SK-N-SH (cell line): ENCODE measurements at regions not wholly inside any gene's neighbourhood (a gene's known extent, or its start where the extent isn't known, plus 50 kb on each side); places are given as distances from the start of the nearest gene placed in this dataset.

Experiments
- CTCF ChIA-PET: fragments of 300-600, 350-600 bp; formaldehyde crosslinking; extraction: SDS; loops from one replicate; lab custom pipeline; 2021; lab: Yijun Ruan, JAX
- POLR2A ChIA-PET: fragments of 350-600 bp; sonication (Branson Sonifier 250); formaldehyde crosslinking; extraction: SDS; loops from one replicate; lab custom pipeline; 2020; ENCODE audit warnings: antibody characterized with exemption, inconsistent platforms; lab: Yijun Ruan, JAX
- DNase-seq: peaks from one replicate; pipeline ENCODE4 v3.0.0; 2012
- H2AFZ ChIP-seq: fragments of 200-600 bp; sonication (generic); 2 replicates; pipeline ENCODE4 v1.8.1; 2016; ENCODE audit warnings: antibody characterized with exemption, mild to moderate bottlenecking, low read depth
- H3F3A ChIP-seq: fragments of 200-600 bp; sonication (generic); replicated peaks from 2 replicates; pipeline ENCODE3; 2016; ENCODE audit warnings: antibody characterized with exemption, mild to moderate bottlenecking; ENCODE audit not compliant: insufficient read depth
- H3K27ac ChIP-seq, 2 experiments: fragments of 200-500 bp in 1 of 2; fragments of 200-600 bp in 1 of 2; sonication (Bioruptor generic) in 1 of 2; sonication (generic), shearing (Covaris generic) in 1 of 2; 2 replicates each; pipeline versions ENCODE4 v1.5.1 to v1.6.1; 2014 to 2016; ENCODE audit warnings: low read depth in 2 of 2, inconsistent platforms in 1 of 2, low read length in 1 of 2, mild to moderate bottlenecking in 1 of 2, mixed read lengths in 1 of 2
- H3K27me3 ChIP-seq: fragments of 200-600 bp; sonication (generic), shearing (Covaris generic); 2 replicates; pipeline ENCODE4 v1.6.1; 2016; ENCODE audit warnings: mixed run types; ENCODE audit not compliant: insufficient read depth
- H3K36me3 ChIP-seq, 2 experiments: fragments of 200-500 bp in 1 of 2; fragments of 200-600 bp in 1 of 2; sonication (Bioruptor generic) in 1 of 2; sonication (generic) in 1 of 2; replicated peaks in 1 of 2; 2 replicates each; pipeline versions ENCODE3 to v1.5.1; 2014 to 2016; ENCODE audit warnings: low read length in 1 of 2, mild to moderate bottlenecking in 1 of 2; ENCODE audit not compliant: insufficient read depth in 2 of 2, control insufficient read depth in 1 of 2
- H3K4me1 ChIP-seq, 2 experiments: fragments of 200-500 bp in 1 of 2; fragments of 200-600 bp in 1 of 2; sonication (Bioruptor generic) in 1 of 2; sonication (generic), shearing (Covaris generic) in 1 of 2; 2 replicates each; pipeline versions ENCODE4 v1.5.1 to v1.6.1; 2014 to 2016; ENCODE audit warnings: low read depth in 1 of 2, low read length in 1 of 2, mixed run types in 1 of 2; ENCODE audit not compliant: insufficient read depth in 2 of 2, control insufficient read depth in 1 of 2
- H3K4me2 ChIP-seq: fragments of 200-600 bp; sonication (generic), shearing (Covaris generic); 2 replicates; pipeline ENCODE4 v1.6.1; 2017; ENCODE audit warnings: mixed run types
- H3K4me3 ChIP-seq, 2 experiments: fragments of 200-500 bp in 1 of 2; fragments of 200-600 bp in 1 of 2; sonication (Bioruptor generic) in 1 of 2; sonication (generic), shearing (Covaris generic) in 1 of 2; 2 replicates each; pipeline versions ENCODE4 v1.5.1 to v1.8.1; 2014 to 2016; ENCODE audit warnings: low read depth in 2 of 2, inconsistent platforms in 1 of 2, low read length in 1 of 2, mild to moderate bottlenecking in 1 of 2, mixed read lengths in 1 of 2, moderate library complexity in 1 of 2
- H3K79me2 ChIP-seq: fragments of 200-600 bp; sonication (generic); 2 replicates; pipeline ENCODE4 v1.8.1; 2017; ENCODE audit warnings: mild to moderate bottlenecking; ENCODE audit not compliant: insufficient read depth
- H3K9ac ChIP-seq: fragments of 200-600 bp; sonication (generic); 2 replicates; pipeline ENCODE4 v1.6.1; 2017; ENCODE audit warnings: mixed run types
- H3K9me2 ChIP-seq: fragments of 200-600 bp; sonication (generic); 2 replicates; pipeline ENCODE4 v1.6.1; 2017; ENCODE audit warnings: mixed run types
- H3K9me3 ChIP-seq: fragments of 200-600 bp; sonication (generic); 2 replicates; pipeline ENCODE4 v1.6.1; 2017; ENCODE audit warnings: mixed run types, mild to moderate bottlenecking, moderate library complexity
- H4K20me1 ChIP-seq: fragments of 200-600 bp; sonication (generic); 2 replicates; pipeline ENCODE4 v1.6.1; 2017; ENCODE audit warnings: mild to moderate bottlenecking, mixed run types; ENCODE audit not compliant: insufficient read depth
- CHD2 ChIP-seq: fragments of 150-350 bp; IDR thresholded peaks from 2 replicates; pipeline ENCODE4 v1.6.1; 2018; ENCODE audit warnings: low read length; ENCODE audit not compliant: partially characterized antibody
- ELF1 ChIP-seq: IDR thresholded peaks from 2 replicates; pipeline ENCODE4 v1.4.0; 2012
- EP300 ChIP-seq, 2 experiments: IDR thresholded peaks; 2 replicates each; pipeline versions ENCODE4 v1.4.0 to v1.6.1; 2012; ENCODE audit warnings: borderline replicate concordance in 1 of 2, low read depth in 1 of 2, low read length in 1 of 2
- FOSL2 ChIP-seq: IDR thresholded peaks from 2 replicates; pipeline ENCODE4 v1.4.0; 2012; ENCODE audit warnings: low read depth, mild to moderate bottlenecking, moderate library complexity, borderline replicate concordance
- FOXM1 ChIP-seq: IDR thresholded peaks from 2 replicates; pipeline ENCODE4 v1.4.0; 2012; ENCODE audit warnings: low read depth, mild to moderate bottlenecking
- GABPA ChIP-seq: IDR thresholded peaks from 2 replicates; pipeline ENCODE4 v1.4.0; 2012; ENCODE audit warnings: low read depth, mild to moderate bottlenecking
- NFIC ChIP-seq: IDR thresholded peaks from 2 replicates; pipeline ENCODE4 v1.4.0; 2012; ENCODE audit warnings: borderline replicate concordance
- NRF1 ChIP-seq: IDR thresholded peaks from 2 replicates; pipeline ENCODE4 v1.6.1; 2012; ENCODE audit warnings: low read depth, mild to moderate bottlenecking, low read length
- POLR2AphosphoS5 ChIP-seq: IDR thresholded peaks from 2 replicates; pipeline ENCODE4 v1.6.1; 2012; ENCODE audit warnings: low read depth, low read length
- RAD21 ChIP-seq: IDR thresholded peaks from 2 replicates; pipeline ENCODE4 v1.6.1; 2012; ENCODE audit warnings: mild to moderate bottlenecking, low read length
- RCOR1 ChIP-seq: fragments of 150-350 bp; IDR thresholded peaks from 2 replicates; pipeline ENCODE4 v1.6.1; 2017; ENCODE audit warnings: antibody characterized with exemption, low read length
- RXRA ChIP-seq: IDR thresholded peaks from 2 replicates; pipeline ENCODE4 v1.4.0; 2012; ENCODE audit warnings: low read depth, mild to moderate bottlenecking, borderline replicate concordance
- TAF1 ChIP-seq: IDR thresholded peaks from 2 replicates; pipeline ENCODE4 v1.6.1; 2012; ENCODE audit warnings: low read depth, mild to moderate bottlenecking, low read length, moderate library complexity, borderline replicate concordance
- TCF12 ChIP-seq: IDR thresholded peaks from 2 replicates; pipeline ENCODE4 v1.4.0; 2012
- TEAD4 ChIP-seq: IDR thresholded peaks from 2 replicates; pipeline ENCODE4 v1.4.0; 2012; ENCODE audit warnings: mild to moderate bottlenecking, borderline replicate concordance; ENCODE audit not compliant: insufficient read depth
- TF ChIP-seq, protein P1 (sequence below): IDR thresholded peaks from 2 replicates; pipeline ENCODE4 v1.4.0; 2012; ENCODE audit warnings: low read depth, borderline replicate concordance
- TF ChIP-seq, protein P2 (sequence below): IDR thresholded peaks from 2 replicates; pipeline ENCODE4; 2012
- TF ChIP-seq, protein P3 (sequence below): IDR thresholded peaks from 2 replicates; pipeline ENCODE4 v1.4.0; 2012; ENCODE audit warnings: low read depth, borderline replicate concordance
- TF ChIP-seq, protein P4 (sequence below): IDR thresholded peaks from 2 replicates; pipeline ENCODE4 v1.6.1; 2012; ENCODE audit warnings: mild to moderate bottlenecking, low read depth, low read length, moderate library complexity
- TF ChIP-seq, protein P5 (sequence below): fragments of 150-350 bp; IDR thresholded peaks from 2 replicates; pipeline ENCODE4 v1.6.1; 2016; ENCODE audit warnings: mild to moderate bottlenecking, low read depth, low read length

DNA sequence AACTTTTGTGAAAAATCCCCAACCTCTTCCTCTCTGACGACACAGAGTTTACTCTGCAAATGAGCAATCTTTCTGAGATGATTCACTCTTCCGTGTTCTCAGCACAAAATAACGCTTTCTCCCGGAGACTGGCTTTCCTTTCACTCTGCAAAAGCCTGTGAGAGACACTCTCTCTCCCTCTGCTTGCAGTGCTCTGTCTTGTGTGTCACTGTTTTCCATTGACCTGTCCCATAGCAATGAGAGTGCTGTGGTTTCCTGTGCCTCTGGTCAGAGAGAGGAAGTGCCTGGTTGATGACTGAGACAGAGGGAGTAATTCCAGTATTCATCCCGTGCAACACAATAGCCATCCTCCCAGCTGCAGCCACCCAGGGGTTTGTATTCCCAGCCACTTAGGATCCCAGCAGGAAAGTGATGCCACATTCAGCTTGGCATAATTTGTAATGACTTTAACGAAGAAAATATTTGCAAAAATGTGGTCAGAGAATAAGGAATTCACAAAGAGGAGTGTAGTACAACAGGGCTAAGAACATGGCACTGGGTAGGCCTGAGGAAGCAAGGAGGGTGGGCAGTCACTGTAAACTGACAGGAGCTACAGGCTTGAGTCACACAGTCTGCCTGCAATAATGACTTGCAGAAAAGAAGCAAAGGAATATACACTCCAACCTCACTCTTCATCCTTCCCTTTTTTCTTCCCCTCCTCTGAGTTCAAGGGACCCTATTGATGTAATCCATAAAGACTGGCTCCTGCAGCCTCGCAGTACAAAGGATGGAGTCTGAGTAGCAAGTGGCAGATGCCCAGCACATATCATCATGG lies 463.5 kb upstream of the RGMB start (continued):
- TF ChIP-seq RXRA, result peak; percentile 84; the same call in 1 of the 2 replicates
- no peak for TF ChIP-seq CHD2
- TF ChIP-seq, protein P1, sequence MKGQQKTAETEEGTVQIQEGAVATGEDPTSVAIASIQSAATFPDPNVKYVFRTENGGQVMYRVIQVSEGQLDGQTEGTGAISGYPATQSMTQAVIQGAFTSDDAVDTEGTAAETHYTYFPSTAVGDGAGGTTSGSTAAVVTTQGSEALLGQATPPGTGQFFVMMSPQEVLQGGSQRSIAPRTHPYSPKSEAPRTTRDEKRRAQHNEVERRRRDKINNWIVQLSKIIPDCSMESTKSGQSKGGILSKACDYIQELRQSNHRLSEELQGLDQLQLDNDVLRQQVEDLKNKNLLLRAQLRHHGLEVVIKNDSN, result no peak
- TF ChIP-seq, protein P2, sequence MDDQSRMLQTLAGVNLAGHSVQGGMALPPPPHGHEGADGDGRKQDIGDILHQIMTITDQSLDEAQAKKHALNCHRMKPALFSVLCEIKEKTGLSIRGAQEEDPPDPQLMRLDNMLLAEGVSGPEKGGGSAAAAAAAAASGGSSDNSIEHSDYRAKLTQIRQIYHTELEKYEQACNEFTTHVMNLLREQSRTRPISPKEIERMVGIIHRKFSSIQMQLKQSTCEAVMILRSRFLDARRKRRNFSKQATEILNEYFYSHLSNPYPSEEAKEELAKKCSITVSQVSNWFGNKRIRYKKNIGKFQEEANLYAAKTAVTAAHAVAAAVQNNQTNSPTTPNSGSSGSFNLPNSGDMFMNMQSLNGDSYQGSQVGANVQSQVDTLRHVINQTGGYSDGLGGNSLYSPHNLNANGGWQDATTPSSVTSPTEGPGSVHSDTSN, result peak; percentile 90
- peak; percentile 73 for TF ChIP-seq GABPA
- TF ChIP-seq FOSL2, result peak; percentile 88; the same call in 1 of the 2 replicates
- no peak for TF ChIP-seq RCOR1
- peak; percentile 81 for TF ChIP-seq NFIC
- peak; percentile 63 for TF ChIP-seq FOXM1
- no peak for TF ChIP-seq NRF1
- TF ChIP-seq POLR2AphosphoS5, result peak; percentile 87

DNA sequence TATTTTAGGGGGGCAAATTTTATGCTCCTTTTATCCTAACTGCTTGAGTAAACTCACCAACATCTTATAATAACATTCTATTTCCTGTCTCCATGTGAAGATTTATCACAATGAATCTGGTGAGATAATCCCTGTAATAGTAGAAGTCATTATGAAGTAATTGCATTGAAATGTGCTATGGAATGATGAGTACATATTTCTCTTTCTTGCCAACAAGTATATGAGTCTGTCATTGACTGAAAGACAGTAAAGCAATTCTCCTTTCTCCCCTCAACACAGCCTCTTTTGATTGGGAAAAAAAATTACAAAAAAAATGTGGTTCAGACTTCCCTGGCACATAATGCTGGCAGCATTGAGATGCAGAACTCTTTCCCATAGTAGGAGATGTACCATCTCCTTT lies 459.2 kb upstream of the RGMB start:
- Histone ChIP-seq H3K4me1 (peaks cover 0 to 32% of the 10 kb centered on the region in 2 experiments; a peak in 3 of 4 replicates), H3K27me3 (no peaks in the 10 kb centered on the region), H3K4me3 (no peak overlapping the region), H3K27ac (peak overlapping the region in 1 of 2 experiments; percentile 100; a peak in 3 of 4 replicates), H3K9ac (peak overlapping the region; percentile 77), H3K9me3 (no peaks in the 10 kb centered on the region), H4K20me1 (no peaks in the 10 kb centered on the region), H3F3A (peaks cover 35% of the 10 kb centered on the region), H3K4me2 (peak overlapping the region; percentile 13; the same call in 1 of the 2 replicates), H2AFZ (no peak overlapping the region), H3K36me3 (no peaks in the 10 kb centered on the region), H3K9me2 (no peaks in the 10 kb centered on the region), H3K79me2 (no peaks in the 10 kb centered on the region)
- POLR2A ChIA-PET, result no interaction called here
- DNase-seq, result no peak
- CTCF ChIA-PET, result no interaction called here
- peak; percentile 90 for TF ChIP-seq NFIC
- TF ChIP-seq CHD2, result no peak
- TF ChIP-seq, protein P2, result peak; percentile 90
- TF ChIP-seq RCOR1, result no peak
- TF ChIP-seq GABPA, result no peak
- TF ChIP-seq, protein P3, sequence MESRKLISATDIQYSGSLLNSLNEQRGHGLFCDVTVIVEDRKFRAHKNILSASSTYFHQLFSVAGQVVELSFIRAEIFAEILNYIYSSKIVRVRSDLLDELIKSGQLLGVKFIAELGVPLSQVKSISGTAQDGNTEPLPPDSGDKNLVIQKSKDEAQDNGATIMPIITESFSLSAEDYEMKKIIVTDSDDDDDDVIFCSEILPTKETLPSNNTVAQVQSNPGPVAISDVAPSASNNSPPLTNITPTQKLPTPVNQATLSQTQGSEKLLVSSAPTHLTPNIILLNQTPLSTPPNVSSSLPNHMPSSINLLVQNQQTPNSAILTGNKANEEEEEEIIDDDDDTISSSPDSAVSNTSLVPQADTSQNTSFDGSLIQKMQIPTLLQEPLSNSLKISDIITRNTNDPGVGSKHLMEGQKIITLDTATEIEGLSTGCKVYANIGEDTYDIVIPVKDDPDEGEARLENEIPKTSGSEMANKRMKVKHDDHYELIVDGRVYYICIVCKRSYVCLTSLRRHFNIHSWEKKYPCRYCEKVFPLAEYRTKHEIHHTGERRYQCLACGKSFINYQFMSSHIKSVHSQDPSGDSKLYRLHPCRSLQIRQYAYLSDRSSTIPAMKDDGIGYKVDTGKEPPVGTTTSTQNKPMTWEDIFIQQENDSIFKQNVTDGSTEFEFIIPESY, result peak; percentile 81
- no peak for TF ChIP-seq TAF1
- TF ChIP-seq, protein P4, sequence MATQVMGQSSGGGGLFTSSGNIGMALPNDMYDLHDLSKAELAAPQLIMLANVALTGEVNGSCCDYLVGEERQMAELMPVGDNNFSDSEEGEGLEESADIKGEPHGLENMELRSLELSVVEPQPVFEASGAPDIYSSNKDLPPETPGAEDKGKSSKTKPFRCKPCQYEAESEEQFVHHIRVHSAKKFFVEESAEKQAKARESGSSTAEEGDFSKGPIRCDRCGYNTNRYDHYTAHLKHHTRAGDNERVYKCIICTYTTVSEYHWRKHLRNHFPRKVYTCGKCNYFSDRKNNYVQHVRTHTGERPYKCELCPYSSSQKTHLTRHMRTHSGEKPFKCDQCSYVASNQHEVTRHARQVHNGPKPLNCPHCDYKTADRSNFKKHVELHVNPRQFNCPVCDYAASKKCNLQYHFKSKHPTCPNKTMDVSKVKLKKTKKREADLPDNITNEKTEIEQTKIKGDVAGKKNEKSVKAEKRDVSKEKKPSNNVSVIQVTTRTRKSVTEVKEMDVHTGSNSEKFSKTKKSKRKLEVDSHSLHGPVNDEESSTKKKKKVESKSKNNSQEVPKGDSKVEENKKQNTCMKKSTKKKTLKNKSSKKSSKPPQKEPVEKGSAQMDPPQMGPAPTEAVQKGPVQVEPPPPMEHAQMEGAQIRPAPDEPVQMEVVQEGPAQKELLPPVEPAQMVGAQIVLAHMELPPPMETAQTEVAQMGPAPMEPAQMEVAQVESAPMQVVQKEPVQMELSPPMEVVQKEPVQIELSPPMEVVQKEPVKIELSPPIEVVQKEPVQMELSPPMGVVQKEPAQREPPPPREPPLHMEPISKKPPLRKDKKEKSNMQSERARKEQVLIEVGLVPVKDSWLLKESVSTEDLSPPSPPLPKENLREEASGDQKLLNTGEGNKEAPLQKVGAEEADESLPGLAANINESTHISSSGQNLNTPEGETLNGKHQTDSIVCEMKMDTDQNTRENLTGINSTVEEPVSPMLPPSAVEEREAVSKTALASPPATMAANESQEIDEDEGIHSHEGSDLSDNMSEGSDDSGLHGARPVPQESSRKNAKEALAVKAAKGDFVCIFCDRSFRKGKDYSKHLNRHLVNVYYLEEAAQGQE, result no peak
- TF ChIP-seq ELF1, result no peak; the same call in 1 of the 2 replicates
- no peak for TF ChIP-seq RAD21
- peak; percentile 33 to 97; a peak in 2 of 4 replicates for TF ChIP-seq EP300 (IDR thresholded peaks at IDR 0.05; ENCODE audit: borderline replicate concordance in 1 of 2, low read depth in 1 of 2, low read length in 1 of 2)
- peak; percentile 95 for TF ChIP-seq TEAD4
- peak; percentile 75; the same call in 1 of the 2 replicates for TF ChIP-seq RXRA
- peak; percentile 94 for TF ChIP-seq FOXM1
- TF ChIP-seq, protein P5, sequence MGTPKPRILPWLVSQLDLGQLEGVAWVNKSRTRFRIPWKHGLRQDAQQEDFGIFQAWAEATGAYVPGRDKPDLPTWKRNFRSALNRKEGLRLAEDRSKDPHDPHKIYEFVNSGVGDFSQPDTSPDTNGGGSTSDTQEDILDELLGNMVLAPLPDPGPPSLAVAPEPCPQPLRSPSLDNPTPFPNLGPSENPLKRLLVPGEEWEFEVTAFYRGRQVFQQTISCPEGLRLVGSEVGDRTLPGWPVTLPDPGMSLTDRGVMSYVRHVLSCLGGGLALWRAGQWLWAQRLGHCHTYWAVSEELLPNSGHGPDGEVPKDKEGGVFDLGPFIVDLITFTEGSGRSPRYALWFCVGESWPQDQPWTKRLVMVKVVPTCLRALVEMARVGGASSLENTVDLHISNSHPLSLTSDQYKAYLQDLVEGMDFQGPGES, result no peak
- TF ChIP-seq TCF12, result peak; percentile 95
